GM12878 (cell line): ENCODE measurements at regions not wholly inside any gene's neighbourhood (a gene's known extent, or its start where the extent isn't known, plus 50 kb on each side); places are given as distances from the start of the nearest gene placed in this dataset.

Experiments
- ATAC-seq: fragments of 200-7000 bp; cut with Tn5 transposase; 3 replicates; pipeline ENCODE4 v1.9.1; 2020; ENCODE audit warnings: mild to moderate bottlenecking, moderate library complexity
- BruUV-seq: library from RNA; stranded (reverse); fragments of 400-500 nt; replicated peaks from 2 replicates; lab custom pipeline; 2021; lab: Mats Ljungman, UMichigan
- CTCF ChIA-PET: fragments of 300-600 bp; sonication (Branson Sonifier 250); formaldehyde crosslinking; extraction: SDS; loops from one replicate; lab custom pipeline; 2021; ENCODE audit warnings: inconsistent platforms; lab: Yijun Ruan, JAX
- POLR2A ChIA-PET: fragments of 350-600 bp; formaldehyde crosslinking; extraction: SDS; loops from one replicate; lab custom pipeline; 2021; ENCODE audit warnings: inconsistent platforms; lab: Charles Lee
- RAD21 ChIA-PET: fragments of 300-600 bp; sonication (Branson Sonifier 250); formaldehyde crosslinking; loops from one replicate; lab custom pipeline; 2023; ENCODE audit warnings: antibody characterized with exemption; ENCODE audit not compliant: unreplicated experiment; lab: Charles Lee
- SMC1A ChIA-PET: fragments of 300-600 bp; sonication (Branson Sonifier 250); formaldehyde crosslinking; loops from one replicate; lab custom pipeline; 2023; ENCODE audit not compliant: unreplicated experiment, uncharacterized antibody; lab: Charles Lee
- DNase-seq: peaks from one replicate; pipeline ENCODE4 v3.0.0-alpha.2; 2011; ENCODE audit warnings: low read depth, low spot score
- FAIRE-seq: peaks from 3 replicates; lab custom pipeline; 2011; peaks lifted over from hg19 to GRCh38; lab: Jason Lieb, UNC
- H2AFZ ChIP-seq: 2 replicates; pipeline ENCODE4 v1.6.0; 2011; ENCODE audit warnings: low read depth, low read length, control low read depth; ENCODE audit not compliant: control insufficient read depth
- H3K27ac ChIP-seq: 2 replicates; pipeline ENCODE4 v1.5.1; 2011; ENCODE audit warnings: control low read depth; ENCODE audit not compliant: control insufficient read depth, insufficient read depth
- H3K27me3 ChIP-seq, 2 experiments: replicated peaks in 1 of 2; 2 replicates each; pipeline versions ENCODE4 v1.6.0 to v1.6.1; 2011; ENCODE audit warnings: low read length in 1 of 2; ENCODE audit not compliant: control insufficient read depth in 2 of 2, insufficient read depth in 2 of 2
- H3K36me3 ChIP-seq, 2 experiments: 2 replicates each; pipeline ENCODE4 v1.5.1; 2011; ENCODE audit warnings: low read length in 1 of 2; ENCODE audit not compliant: control insufficient read depth in 2 of 2, insufficient read depth in 2 of 2
- H3K4me1 ChIP-seq: 2 replicates; pipeline ENCODE4 v1.6.1; 2011; ENCODE audit warnings: mild to moderate bottlenecking, low read length, moderate library complexity, mixed read lengths; ENCODE audit not compliant: control insufficient read depth, insufficient read depth
- H3K4me2 ChIP-seq: 2 replicates; pipeline ENCODE4 v1.6.0; 2011; ENCODE audit warnings: control low read depth; ENCODE audit not compliant: control insufficient read depth, insufficient read depth
- H3K4me3 ChIP-seq: fragments of 200-600 bp; sonication (generic); 2 replicates; pipeline ENCODE4 v1.5.1; 2016
- H3K79me2 ChIP-seq: 2 replicates; pipeline ENCODE4 v1.6.0; 2011; ENCODE audit warnings: low read length; ENCODE audit not compliant: control insufficient read depth, insufficient read depth
- H3K9ac ChIP-seq: 2 replicates; pipeline ENCODE4 v1.8.0; 2011; ENCODE audit warnings: low read length, control low read depth, mixed read lengths; ENCODE audit not compliant: control insufficient read depth, insufficient read depth
- H3K9me3 ChIP-seq: replicated peaks from 3 replicates; pipeline ENCODE4 v1.5.1; 2011; ENCODE audit warnings: mild to moderate bottlenecking, low read length; ENCODE audit not compliant: control insufficient read depth, insufficient read depth
- H4K20me1 ChIP-seq: 2 replicates; pipeline ENCODE4 v1.6.0; 2011; ENCODE audit not compliant: control insufficient read depth, insufficient read depth
- BRCA1 ChIP-seq: IDR thresholded peaks from 2 replicates; pipeline ENCODE4 v1.6.1; 2011; ENCODE audit warnings: low read depth, low read length, improper control_type of control experiment
- E2F4 ChIP-seq: IDR thresholded peaks from 2 replicates; pipeline ENCODE4 v1.6.1; 2012; ENCODE audit warnings: low read depth, low read length, improper control_type of control experiment
- IKZF1 ChIP-seq: fragments of 450-650 bp; conservative IDR thresholded peaks from 2 replicates; pipeline ENCODE4 v1.6.1; 2017; ENCODE audit warnings: antibody characterized with exemption, mild to moderate bottlenecking
- NFYB ChIP-seq: IDR thresholded peaks from 2 replicates; pipeline ENCODE4 v1.6.1; 2011; ENCODE audit warnings: low read depth, mild to moderate bottlenecking, low read length, improper control_type of control experiment, moderate library complexity; ENCODE audit not compliant: insufficient read depth
- NR2C2 ChIP-seq: IDR thresholded peaks from 2 replicates; pipeline ENCODE4 v1.6.1; 2011; ENCODE audit warnings: borderline replicate concordance, low read depth; ENCODE audit not compliant: control insufficient read depth, insufficient read length
- RELB ChIP-seq: fragments of 450-650 bp; IDR thresholded peaks from 2 replicates; pipeline ENCODE4 v1.6.1; 2017; ENCODE audit warnings: low read depth, mild to moderate bottlenecking, moderate library complexity
- REST ChIP-seq: IDR thresholded peaks from 2 replicates; pipeline ENCODE4 v1.6.1; 2012; ENCODE audit warnings: mild to moderate bottlenecking, low read depth, low read length
- SREBF2 ChIP-seq: IDR thresholded peaks from 2 replicates; pipeline ENCODE4 v1.6.1; 2012; ENCODE audit warnings: mild to moderate bottlenecking, low read length
- TAF1 ChIP-seq: IDR thresholded peaks from 2 replicates; pipeline ENCODE4 v1.6.1; 2011; ENCODE audit warnings: mild to moderate bottlenecking, low read depth, low read length, borderline replicate concordance
- TBL1XR1 ChIP-seq: IDR thresholded peaks from 2 replicates; pipeline ENCODE4 v1.6.1; 2012; ENCODE audit warnings: low read depth, low read length, improper control_type of control experiment
- ZNF217 ChIP-seq: fragments of 450-650 bp; IDR thresholded peaks from 2 replicates; pipeline ENCODE4 v1.6.1; 2017; ENCODE audit warnings: antibody characterized with exemption, mild to moderate bottlenecking
- WGBS: methylation state at CpG from one replicate; pipeline ENCODE4 v1.1.6; 2016; ENCODE audit warnings: low lambda C conversion rate; ENCODE audit not compliant: insufficient replicate concordance, insufficient coverage; ENCODE audit errors: missing lambda C conversion rate; 5-methylcytosine and 5-hydroxymethylcytosine counted together
- in situ Hi-C: fragments of 300-500 bp; cut with MboI; formaldehyde crosslinking; loops from 9 replicates; pipeline ENCODE4 v1.14.3; 2018; ENCODE audit warnings: mixed read lengths
- intact Hi-C: fragments of 100-400 bp; cut with micrococcal nuclease; formaldehyde crosslinking; loops from one replicate; pipeline ENCODE4 v1.14.2; 2022; ENCODE audit not compliant: unreplicated experiment

- Histone ChIP-seq H2AFZ (no peak overlapping the region), H3K27ac (no peak overlapping the region), H3K27me3 (peaks cover 0 to 3% of the 10 kb centered on the region in 2 experiments; a peak in 3 of 4 replicates), H3K36me3 (no peaks in the 10 kb centered on the region), H3K4me3 (no peak overlapping the region), H3K9ac (no peak overlapping the region), H3K4me1 (no peaks in the 10 kb centered on the region), H3K4me2 (no peak overlapping the region), H3K79me2 (no peaks in the 10 kb centered on the region), H3K9me3 (no peaks in the 10 kb centered on the region), H4K20me1 (no peaks in the 10 kb centered on the region)
- BruUV-seq, result no TSS peak
- intact Hi-C loops (no loop called here), in situ Hi-C loops (no loop called here)
- SMC1A ChIA-PET, result no interaction called here
- CTCF ChIA-PET, result no interaction called here
- no peak for FAIRE-seq
- no peak for ATAC-seq
- TF ChIP-seq TBL1XR1, result no peak
- TF ChIP-seq BRCA1, result no peak
- 29% methylated on average over 16 of the region's 16 CpGs for WGBS
- POLR2A ChIA-PET, result no interaction called here
- DNase-seq, result no peak
- RAD21 ChIA-PET, result no interaction called here
Observed at GRCh38 chr20:24118441-24119175, 130.0 kb upstream of the GGTLC1 start.

- Histone ChIP-seq H3K79me2 (no peaks in the 10 kb centered on the region), H3K27me3 (peaks cover 0 to 3% of the 10 kb centered on the region in 2 experiments; a peak in 3 of 4 replicates), H3K36me3 (no peaks in the 10 kb centered on the region), H3K9me3 (no peaks in the 10 kb centered on the region), H3K4me3 (no peak overlapping the region), H2AFZ (no peak overlapping the region), H3K9ac (no peak overlapping the region), H4K20me1 (no peaks in the 10 kb centered on the region), H3K4me2 (no peak overlapping the region), H3K4me1 (no peaks in the 10 kb centered on the region), H3K27ac (no peak overlapping the region)
- FAIRE-seq (no peak), DNase-seq (no peak), ATAC-seq (no peak)
- in situ Hi-C loops, result no loop called here
- intact Hi-C loops, result no loop called here
- RAD21 ChIA-PET, result no interaction called here
- CTCF ChIA-PET, result no interaction called here
- WGBS, result 35% methylated on average over 5 of the region's 5 CpGs
- SMC1A ChIA-PET, result no interaction called here
- POLR2A ChIA-PET, result no interaction called here
- BruUV-seq, result no TSS peak
- no peak for TF ChIP-seq SREBF2
- no peak for TF ChIP-seq REST
- no peak for TF ChIP-seq NFYB
- TF ChIP-seq NR2C2, result no peak
- TF ChIP-seq E2F4, result no peak
- no peak for TF ChIP-seq IKZF1
- TF ChIP-seq RELB, result no peak
- TF ChIP-seq TAF1, result no peak
- TF ChIP-seq ZNF217, result no peak
Observed at GRCh38 chr20:24118034-24118433, 129.5 kb upstream of the GGTLC1 start.
